ENCODE measurements at regions not wholly inside any gene's neighbourhood (a gene's known extent, or its start where the extent isn't known, plus 50 kb on each side); places are given as distances from the start of the nearest gene placed in this dataset.

- H3K79me2 ChIP-seq (replicated peaks; ENCODE audit: insufficient read depth, low read length), result no peaks in the 10 kb centered on the region
- no peak for TF ChIP-seq RAD21 (conservative IDR thresholded peaks at IDR 0.05)
- TF ChIP-seq EZH2 (IDR thresholded peaks at IDR 0.05; ENCODE audit: borderline replicate concordance, insufficient read depth, low read length, poor library complexity, severe bottlenecking), result no peak
- no peak for TF ChIP-seq EP300 (conservative IDR thresholded peaks at IDR 0.05; ENCODE audit: poor library complexity, severe bottlenecking)
- TF ChIP-seq REST (IDR thresholded peaks at IDR 0.05; ENCODE audit: borderline replicate concordance), result no peak
- no peak for TF ChIP-seq TAF1 (IDR thresholded peaks at IDR 0.05; ENCODE audit: low read depth)
- no peak for TF ChIP-seq MXI1 (conservative IDR thresholded peaks at IDR 0.05; ENCODE audit: poor library complexity, severe bottlenecking)
- TF ChIP-seq CTCF (IDR thresholded peaks at IDR 0.05; ENCODE audit: poor library complexity, severe bottlenecking), result no peak
- no peak for TF ChIP-seq SMC3 (conservative IDR thresholded peaks at IDR 0.05; ENCODE audit: poor library complexity)
- no peak for TF ChIP-seq POLR2AphosphoS5 (IDR thresholded peaks at IDR 0.05)
- no peak overlapping the region for H3K4me2 ChIP-seq (ENCODE audit: low read length)
- H3K9me3 ChIP-seq (ENCODE audit: low read length), result peaks cover 7% of the 10 kb centered on the region
- H3K4me3 ChIP-seq (ENCODE audit: low read length), result no peak overlapping the region
- no peak overlapping the region for H2AFZ ChIP-seq (ENCODE audit: low read depth, low read length)
- no peaks in the 10 kb centered on the region for H3K9me2 ChIP-seq (ENCODE audit: insufficient read depth, low read length)
- no peaks in the 10 kb centered on the region for H3K36me3 ChIP-seq (ENCODE audit: insufficient read depth, low read length)
- H3K9ac ChIP-seq (ENCODE audit: low read length), result no peak overlapping the region
- H4K20me1 ChIP-seq (ENCODE audit: insufficient read depth), result no peaks in the 10 kb centered on the region
- no peaks in the 10 kb centered on the region for H3F3A ChIP-seq (ENCODE audit: insufficient read depth, low read length, poor library complexity, severe bottlenecking)
- no peak overlapping the region for H3K27ac ChIP-seq (ENCODE audit: low read length)
- no peaks in the 10 kb centered on the region for H3K27me3 ChIP-seq (ENCODE audit: insufficient read depth, low read depth, low read length)
Observed at GRCh38 chr4:165612936-165613335, 234.1 kb downstream of the CPE start.

- Histone ChIP-seq H3K4me2 (ENCODE audit: low read length) (no peak overlapping the region), H3K36me3 (ENCODE audit: insufficient read depth, low read length) (no peaks in the 10 kb centered on the region), H2AFZ (ENCODE audit: low read depth, low read length) (no peak overlapping the region), H3K27me3 (ENCODE audit: insufficient read depth, low read depth, low read length) (no peaks in the 10 kb centered on the region), H3K9me2 (ENCODE audit: insufficient read depth, low read length) (no peaks in the 10 kb centered on the region), H3K9me3 (ENCODE audit: low read length) (peaks cover 7% of the 10 kb centered on the region), H3K9ac (ENCODE audit: low read length) (no peak overlapping the region), H3K27ac (ENCODE audit: low read length) (no peak overlapping the region), H3K79me2 (replicated peaks; ENCODE audit: insufficient read depth, low read length) (no peaks in the 10 kb centered on the region), H3K4me3 (ENCODE audit: low read length) (no peak overlapping the region), H3F3A (ENCODE audit: insufficient read depth, low read length, poor library complexity, severe bottlenecking) (no peaks in the 10 kb centered on the region), H4K20me1 (ENCODE audit: insufficient read depth) (no peaks in the 10 kb centered on the region)
- TF ChIP-seq REST (IDR thresholded peaks at IDR 0.05; ENCODE audit: borderline replicate concordance) (no peak), MXI1 (conservative IDR thresholded peaks at IDR 0.05; ENCODE audit: poor library complexity, severe bottlenecking) (no peak), RAD21 (conservative IDR thresholded peaks at IDR 0.05) (no peak), EP300 (conservative IDR thresholded peaks at IDR 0.05; ENCODE audit: poor library complexity, severe bottlenecking) (no peak), CTCF (IDR thresholded peaks at IDR 0.05; ENCODE audit: poor library complexity, severe bottlenecking) (no peak), SMC3 (conservative IDR thresholded peaks at IDR 0.05; ENCODE audit: poor library complexity) (no peak), EZH2 (IDR thresholded peaks at IDR 0.05; ENCODE audit: borderline replicate concordance, insufficient read depth, low read length, poor library complexity, severe bottlenecking) (no peak), POLR2AphosphoS5 (IDR thresholded peaks at IDR 0.05) (no peak)
Observed at GRCh38 chr4:165613581-165613980, 234.8 kb downstream of the CPE start.
